ENCODE measurements at regions not wholly inside any gene's neighbourhood (a gene's known extent, or its start where the extent isn't known, plus 50 kb on each side); places are given as distances from the start of the nearest gene placed in this dataset.

DNA sequence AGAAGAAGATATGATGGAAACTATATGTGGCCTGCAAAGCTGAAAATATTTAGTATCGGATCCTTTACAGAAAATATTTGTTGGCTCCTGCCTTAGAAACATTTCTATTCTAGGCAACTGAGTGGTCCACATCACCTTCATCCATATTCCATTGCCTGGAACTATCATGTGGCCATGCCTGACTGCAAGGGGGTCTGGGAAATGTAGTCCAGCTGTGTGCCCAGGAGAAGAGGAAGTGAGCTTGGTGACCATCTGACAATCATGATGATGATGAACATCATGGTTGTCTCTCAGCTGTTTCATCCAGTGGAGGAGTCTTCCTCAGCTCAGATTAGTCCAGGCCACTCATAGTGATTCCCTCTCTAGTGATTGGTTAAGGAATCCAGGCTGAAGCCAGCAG lies 61.8 kb upstream of the IFNLR1 start:
- no peak for TF ChIP-seq CREB1 (IDR thresholded peaks at IDR 0.05; ENCODE audit: low read depth)
- no peak for TF ChIP-seq CEBPB (IDR thresholded peaks at IDR 0.05)
- TF ChIP-seq, protein P1, sequence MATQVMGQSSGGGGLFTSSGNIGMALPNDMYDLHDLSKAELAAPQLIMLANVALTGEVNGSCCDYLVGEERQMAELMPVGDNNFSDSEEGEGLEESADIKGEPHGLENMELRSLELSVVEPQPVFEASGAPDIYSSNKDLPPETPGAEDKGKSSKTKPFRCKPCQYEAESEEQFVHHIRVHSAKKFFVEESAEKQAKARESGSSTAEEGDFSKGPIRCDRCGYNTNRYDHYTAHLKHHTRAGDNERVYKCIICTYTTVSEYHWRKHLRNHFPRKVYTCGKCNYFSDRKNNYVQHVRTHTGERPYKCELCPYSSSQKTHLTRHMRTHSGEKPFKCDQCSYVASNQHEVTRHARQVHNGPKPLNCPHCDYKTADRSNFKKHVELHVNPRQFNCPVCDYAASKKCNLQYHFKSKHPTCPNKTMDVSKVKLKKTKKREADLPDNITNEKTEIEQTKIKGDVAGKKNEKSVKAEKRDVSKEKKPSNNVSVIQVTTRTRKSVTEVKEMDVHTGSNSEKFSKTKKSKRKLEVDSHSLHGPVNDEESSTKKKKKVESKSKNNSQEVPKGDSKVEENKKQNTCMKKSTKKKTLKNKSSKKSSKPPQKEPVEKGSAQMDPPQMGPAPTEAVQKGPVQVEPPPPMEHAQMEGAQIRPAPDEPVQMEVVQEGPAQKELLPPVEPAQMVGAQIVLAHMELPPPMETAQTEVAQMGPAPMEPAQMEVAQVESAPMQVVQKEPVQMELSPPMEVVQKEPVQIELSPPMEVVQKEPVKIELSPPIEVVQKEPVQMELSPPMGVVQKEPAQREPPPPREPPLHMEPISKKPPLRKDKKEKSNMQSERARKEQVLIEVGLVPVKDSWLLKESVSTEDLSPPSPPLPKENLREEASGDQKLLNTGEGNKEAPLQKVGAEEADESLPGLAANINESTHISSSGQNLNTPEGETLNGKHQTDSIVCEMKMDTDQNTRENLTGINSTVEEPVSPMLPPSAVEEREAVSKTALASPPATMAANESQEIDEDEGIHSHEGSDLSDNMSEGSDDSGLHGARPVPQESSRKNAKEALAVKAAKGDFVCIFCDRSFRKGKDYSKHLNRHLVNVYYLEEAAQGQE (IDR thresholded peaks at IDR 0.05; ENCODE audit: low read depth) = no peak
- no peak for TF ChIP-seq TEAD4 (IDR thresholded peaks at IDR 0.05)
- TF ChIP-seq EP300 (IDR thresholded peaks at IDR 0.05; ENCODE audit: borderline replicate concordance) = no peak
- no peak for TF ChIP-seq EGR1 (IDR thresholded peaks at IDR 0.05)
- 0 out of 2 replicates have a peak, but pooled peaks have one; percentile 51 for TF ChIP-seq YY1 (IDR thresholded peaks at IDR 0.05; ENCODE audit: low read depth)
- TF ChIP-seq TAF1 (IDR thresholded peaks at IDR 0.05; ENCODE audit: low read depth) = no peak
- TF ChIP-seq RAD21 (IDR thresholded peaks at IDR 0.05; ENCODE audit: low read depth) = no peak
- TF ChIP-seq, protein P2, sequence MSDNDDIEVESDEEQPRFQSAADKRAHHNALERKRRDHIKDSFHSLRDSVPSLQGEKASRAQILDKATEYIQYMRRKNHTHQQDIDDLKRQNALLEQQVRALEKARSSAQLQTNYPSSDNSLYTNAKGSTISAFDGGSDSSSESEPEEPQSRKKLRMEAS (IDR thresholded peaks at IDR 0.05) = no peak
- TF ChIP-seq NFIC (IDR thresholded peaks at IDR 0.05) = no peak
- TF ChIP-seq TCF12 (IDR thresholded peaks at IDR 0.05; ENCODE audit: low read depth) = no peak
- TF ChIP-seq, protein P3, sequence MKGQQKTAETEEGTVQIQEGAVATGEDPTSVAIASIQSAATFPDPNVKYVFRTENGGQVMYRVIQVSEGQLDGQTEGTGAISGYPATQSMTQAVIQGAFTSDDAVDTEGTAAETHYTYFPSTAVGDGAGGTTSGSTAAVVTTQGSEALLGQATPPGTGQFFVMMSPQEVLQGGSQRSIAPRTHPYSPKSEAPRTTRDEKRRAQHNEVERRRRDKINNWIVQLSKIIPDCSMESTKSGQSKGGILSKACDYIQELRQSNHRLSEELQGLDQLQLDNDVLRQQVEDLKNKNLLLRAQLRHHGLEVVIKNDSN (IDR thresholded peaks at IDR 0.05) = peak; percentile 90
- no peak for TF ChIP-seq FOXM1 (IDR thresholded peaks at IDR 0.05; ENCODE audit: borderline replicate concordance, low read depth)
